Left ventricle myocardium superior (tissue), 1 donor: ENCODE measurements at regions not wholly inside any gene's neighbourhood (a gene's known extent, or its start where the extent isn't known, plus 50 kb on each side); places are given as distances from the start of the nearest gene placed in this dataset.
A peak's percentile ranks its signal among the peaks of the same experiment; 100 is the strongest.

ENCODE experiments used
- ATAC-seq: fragments of 200-7000 bp; cut with Tn5 transposase; one replicate; pipeline ENCODE4 v1.9.1; 2020; ENCODE audit warnings: mild to moderate bottlenecking, moderate library complexity
- DNase-seq: peaks from one replicate; pipeline ENCODE4 v3.0.0-alpha.2; 2020
- intact Hi-C: fragments of 100-400 bp; cut with micrococcal nuclease; formaldehyde crosslinking; loops from one replicate; pipeline ENCODE4 v1.11.0; 2022
- donor health status: DM: no; HTN: yes; CAD: no; lungs with severe emphysema.

DNA sequence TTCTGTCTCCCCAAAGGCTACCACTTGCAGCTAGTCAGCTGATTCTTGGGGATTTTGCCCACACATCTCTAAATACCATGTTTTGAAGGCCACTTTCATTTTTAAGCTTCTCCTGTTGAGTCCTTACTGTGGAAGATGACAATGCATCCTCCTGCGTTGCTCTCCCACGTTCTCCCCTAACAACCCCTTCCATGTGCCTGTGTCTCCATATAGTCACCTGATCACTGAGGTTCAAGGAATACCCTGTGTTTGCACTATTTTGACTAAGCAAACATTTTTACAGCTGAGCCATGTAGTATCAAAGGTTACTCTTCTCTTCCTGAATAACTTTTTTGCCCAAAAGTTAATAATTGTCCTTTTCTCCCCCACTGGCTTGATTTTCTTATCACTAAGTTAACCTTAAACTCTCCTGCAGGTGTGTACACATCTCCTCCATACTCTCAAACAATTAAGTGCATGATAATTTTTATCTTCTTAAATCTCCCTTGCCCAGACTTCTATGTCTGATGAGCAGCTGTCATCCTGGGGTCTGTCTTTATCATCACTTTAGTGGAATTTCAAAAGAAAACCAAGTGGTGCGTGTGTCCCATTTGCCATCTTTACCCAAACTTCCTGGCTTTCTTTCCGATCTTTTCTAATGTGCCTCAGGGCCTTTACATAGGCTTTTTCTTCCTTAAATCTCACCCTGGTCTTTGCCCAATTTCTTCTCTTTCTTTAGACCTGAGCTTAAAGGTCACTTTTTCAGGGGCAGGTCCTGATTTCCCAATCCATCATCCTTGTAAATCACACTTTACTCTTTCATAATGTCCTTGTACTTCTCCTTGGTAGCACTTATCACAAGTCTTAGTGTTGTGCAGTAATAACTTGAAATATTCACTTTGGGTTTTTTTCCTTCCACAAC is 85.2 kb upstream of the SPATS2L start:
- intact Hi-C loops, result loop anchor here (10.0 kb wide), 1 partner anchor 253 kb away; no protein-coding TSS in a partner anchor
- ATAC-seq (no peak), DNase-seq (no peak)

DNA sequence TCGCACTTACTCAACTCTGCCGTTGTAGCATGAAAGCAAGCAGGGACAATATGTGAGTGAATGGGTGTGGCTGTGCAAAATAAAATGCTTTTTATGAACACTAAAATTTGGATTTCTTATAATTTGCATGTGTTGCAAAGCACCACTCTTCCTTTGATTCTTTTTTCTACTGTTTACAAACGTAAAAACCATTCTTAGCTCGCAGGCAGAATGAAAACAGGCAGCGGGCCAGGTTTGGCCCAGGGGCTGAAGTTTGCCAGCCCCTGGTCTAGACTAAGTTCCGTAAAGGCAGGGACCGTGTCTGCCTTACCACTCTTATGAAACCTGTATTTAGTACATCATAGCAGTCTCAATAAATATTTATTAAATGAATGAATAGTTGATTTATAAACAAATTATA is 83.7 kb upstream of the SPATS2L start:
- ATAC-seq (no peak), DNase-seq (no peak)
- intact Hi-C loops, result loop anchor here (10.0 kb wide), 1 partner anchor 252 kb away; no protein-coding TSS in a partner anchor

DNA sequence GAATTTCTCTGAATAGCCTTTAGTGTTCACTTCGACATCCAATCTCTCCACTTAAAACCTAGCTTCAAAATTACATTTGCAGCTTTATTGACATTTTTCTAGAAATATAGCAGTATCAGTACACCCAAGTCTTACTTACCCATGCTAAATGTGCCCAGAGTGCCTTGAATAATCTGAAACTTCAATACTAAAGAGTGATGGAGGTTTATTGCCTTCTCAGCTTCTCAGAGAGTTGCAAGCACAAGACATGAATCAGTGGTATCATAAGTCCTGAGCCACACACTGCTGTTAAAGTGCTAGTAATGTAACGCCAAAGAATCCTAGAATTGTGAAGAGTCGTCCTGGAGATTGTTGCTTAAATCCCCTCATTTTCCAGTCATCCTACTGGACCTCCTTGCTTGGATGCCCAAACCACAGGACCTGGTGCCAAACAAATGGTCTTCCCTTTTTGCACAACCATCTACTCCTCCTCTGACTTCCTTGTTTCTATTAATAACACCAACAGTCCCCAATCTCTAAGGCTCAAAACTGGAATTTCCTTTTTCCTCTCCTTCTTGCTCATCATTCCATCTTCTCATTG is 83.2 kb upstream of the SPATS2L start:
- DNase-seq, result no peak
- ATAC-seq, result no peak
- intact Hi-C loops, result loop anchor here (10.0 kb wide), 1 partner anchor 252 kb away; no protein-coding TSS in a partner anchor

DNA sequence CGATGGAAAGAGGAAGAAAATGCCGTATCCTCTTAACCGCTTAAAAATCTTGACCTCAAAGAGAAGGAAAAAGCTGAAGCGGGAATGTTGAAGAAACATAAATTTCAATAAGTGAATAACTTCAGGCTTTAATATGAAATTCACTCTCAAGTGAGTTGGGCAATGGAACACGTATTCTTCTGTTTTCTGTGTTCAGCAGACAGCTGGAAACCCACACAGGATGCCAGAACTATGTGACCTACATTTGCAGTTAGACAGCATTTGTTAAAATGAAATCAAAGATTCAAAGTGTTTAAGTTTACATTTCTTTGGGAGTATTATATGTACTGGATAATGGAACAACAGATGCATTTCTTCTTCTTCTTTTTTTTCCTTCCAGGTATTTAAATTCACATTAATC is 80.5 kb upstream of the SPATS2L start:
- DNase-seq (no peak), ATAC-seq (peak; percentile 77)
- intact Hi-C loops, result loop anchor here (10.0 kb wide), 1 partner anchor 249 kb away; no protein-coding TSS in a partner anchor

DNA sequence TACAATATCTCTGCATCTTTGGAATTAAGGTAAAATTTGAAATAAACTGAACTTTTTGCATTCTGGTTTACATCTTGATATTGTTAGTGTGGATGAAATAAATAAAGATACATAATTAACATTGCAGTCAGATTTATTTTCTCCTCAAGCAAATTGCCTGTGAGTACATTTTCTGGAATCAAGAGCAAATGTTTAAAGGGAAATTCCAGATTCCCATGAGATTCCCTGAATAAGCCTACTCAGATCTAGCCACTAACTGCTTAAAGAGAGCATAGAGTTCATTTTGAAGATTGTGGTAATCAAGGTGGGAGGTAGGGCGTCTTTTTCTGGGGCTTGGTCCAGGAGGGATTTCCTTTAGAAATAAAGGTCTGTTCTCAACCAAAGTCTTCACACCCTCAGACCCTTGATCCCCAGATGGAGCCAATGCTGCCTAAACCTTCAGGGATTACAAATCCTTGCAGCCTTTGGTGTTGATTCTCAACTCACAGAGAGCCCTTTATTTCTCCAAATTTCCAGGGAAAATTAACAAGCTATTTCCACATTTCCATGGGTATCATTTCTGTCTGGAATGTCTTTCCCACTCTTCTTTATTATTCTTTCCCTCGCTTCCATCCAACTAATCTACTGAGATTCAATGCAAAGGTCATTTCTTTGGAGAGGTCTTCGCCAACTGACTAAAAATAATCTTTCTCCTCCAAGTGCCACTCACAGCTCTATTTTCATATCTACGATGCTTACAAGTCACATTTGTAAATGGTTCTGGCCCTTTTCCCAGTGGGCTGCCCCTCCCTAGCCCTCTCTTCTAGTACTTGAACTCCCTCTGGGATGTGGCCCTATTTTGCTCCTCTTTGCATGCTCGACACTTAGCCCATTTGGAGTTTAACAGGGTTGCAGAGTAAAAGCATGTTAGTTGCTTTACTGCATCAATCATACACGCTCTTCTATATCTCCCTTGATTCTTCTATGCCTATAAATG is 79.8 kb upstream of the SPATS2L start:
- ATAC-seq (peak; percentile 96), DNase-seq (peak; percentile 68)
- intact Hi-C loops, result loop anchor here (10.0 kb wide), 1 partner anchor 248 kb away; no protein-coding TSS in a partner anchor

DNA sequence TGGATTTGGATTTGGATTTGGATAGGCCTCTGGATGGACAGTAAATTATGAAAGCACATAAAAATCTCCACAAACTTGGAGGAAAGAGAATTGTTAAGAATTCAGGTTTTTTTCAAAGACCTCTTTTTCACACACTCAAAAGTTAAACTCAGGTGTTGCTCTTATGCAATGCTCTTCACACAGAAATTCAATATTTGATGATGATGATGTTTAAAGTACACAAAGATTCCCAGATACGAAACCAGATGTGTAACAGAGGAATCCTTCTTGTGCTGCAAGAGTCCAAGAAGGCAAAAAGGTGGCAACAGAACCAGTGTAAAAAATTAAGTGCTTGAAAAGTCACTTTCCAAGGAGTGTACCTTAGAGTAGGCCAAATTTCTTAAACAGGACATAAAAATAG is 75.8 kb upstream of the SPATS2L start:
- intact Hi-C loops, result no loop called here

DNA sequence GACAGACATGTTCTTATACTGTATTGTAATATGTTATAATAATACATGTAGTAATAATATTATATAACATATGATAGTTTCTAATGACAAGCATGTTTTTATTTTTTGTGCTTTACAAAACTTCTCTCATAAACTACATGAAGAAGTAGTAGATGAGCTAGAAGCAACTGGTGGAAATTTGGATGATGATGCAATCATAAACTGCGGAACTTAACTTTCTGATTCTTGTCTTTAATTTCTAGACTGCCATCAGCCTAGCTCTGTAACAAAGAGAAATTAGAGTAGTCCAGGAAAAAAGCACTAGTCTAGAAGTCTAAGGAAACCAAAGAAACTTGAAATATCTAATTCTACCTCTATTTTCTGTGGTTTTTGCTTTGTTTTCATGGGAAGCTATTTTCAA is 71.0 kb upstream of the SPATS2L start:
- no peak for DNase-seq
- ATAC-seq, result no peak
- intact Hi-C loops, result no loop called here

More for the DNA sequence above, 75.8 kb upstream of the SPATS2L start:
- DNase-seq (no peak), ATAC-seq (no peak)

DNA sequence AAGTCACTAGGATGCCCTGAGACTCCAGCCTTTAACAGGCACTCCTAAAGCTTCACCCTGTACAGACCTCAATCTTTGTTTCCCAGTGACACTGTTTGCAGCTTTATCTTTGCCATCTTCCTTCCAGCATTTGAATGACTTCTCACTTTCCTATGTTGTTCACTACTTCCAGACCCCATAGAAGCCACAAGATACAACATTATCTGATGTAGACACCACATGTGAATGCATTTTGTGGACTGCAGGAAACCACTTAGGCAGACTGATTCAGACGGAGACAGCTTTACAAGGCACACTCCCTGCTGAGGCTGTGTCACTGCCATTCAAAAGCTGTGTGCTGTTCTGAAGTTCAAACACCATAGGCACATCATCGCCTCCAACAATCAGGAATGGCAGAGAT is 67.3 kb upstream of the SPATS2L start:
- ATAC-seq (no peak), DNase-seq (no peak)
- intact Hi-C loops, result no loop called here

DNA sequence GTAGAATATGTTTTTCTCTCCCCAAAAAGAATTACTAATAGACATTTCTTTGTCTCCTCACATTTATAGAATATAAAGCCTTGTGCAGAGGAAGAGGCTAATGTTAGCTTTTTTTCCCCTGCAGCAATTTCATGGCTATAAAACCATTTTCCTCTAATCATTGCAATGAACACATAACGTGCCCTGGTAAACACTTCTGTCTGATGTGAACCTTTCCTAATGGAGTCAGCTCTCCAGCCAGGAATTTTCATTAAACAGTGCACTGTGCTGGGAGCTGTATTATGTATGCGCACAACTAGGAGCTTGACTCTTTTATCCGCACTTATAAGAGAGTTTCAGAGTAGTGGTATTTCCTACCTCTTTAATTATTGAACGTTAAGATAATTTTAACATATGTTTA is 63.9 kb upstream of the SPATS2L start:
- intact Hi-C loops, result no loop called here
- ATAC-seq (no peak), DNase-seq (no peak)

DNA sequence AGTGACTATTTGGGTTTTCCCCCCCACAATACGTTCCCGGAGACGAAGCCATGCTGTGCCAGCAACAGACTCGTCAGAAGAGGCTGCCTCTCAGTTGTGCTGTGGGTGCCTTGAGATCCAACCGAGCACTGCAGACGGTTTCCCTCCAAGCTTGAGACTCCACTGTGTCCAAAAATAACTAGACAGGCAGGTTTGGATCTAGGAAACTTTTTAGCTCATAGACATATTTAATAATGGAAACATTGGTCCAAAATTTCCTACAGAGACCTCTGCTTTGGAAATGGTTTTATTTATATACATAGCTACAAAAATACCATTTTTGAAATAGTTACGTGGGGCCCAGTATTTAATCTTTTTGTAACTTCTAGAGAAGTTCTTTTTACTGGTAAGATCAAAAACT is 63.1 kb upstream of the SPATS2L start:
- intact Hi-C loops, result no loop called here
- no peak for DNase-seq
- no peak for ATAC-seq

DNA sequence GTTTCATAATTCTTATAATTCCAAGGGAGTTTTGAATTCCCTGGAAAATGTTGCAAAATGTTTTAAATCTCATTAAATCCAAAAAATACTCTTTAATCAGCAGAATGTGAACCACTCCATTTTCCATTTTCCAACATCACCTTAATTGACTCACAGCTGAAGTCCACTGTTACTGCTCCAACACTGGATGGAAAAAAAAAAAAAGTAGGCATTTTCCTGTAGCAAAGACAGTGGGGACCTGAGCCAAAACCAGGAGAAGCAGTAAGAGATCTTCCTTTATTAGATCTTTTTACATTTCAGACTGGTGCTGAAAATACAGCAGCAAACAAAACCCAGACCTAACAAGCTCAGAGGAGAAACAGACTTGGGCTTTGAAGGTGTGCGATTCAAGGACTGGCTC is 62.4 kb upstream of the SPATS2L start:
- intact Hi-C loops, result no loop called here
- ATAC-seq, result no peak

DNA sequence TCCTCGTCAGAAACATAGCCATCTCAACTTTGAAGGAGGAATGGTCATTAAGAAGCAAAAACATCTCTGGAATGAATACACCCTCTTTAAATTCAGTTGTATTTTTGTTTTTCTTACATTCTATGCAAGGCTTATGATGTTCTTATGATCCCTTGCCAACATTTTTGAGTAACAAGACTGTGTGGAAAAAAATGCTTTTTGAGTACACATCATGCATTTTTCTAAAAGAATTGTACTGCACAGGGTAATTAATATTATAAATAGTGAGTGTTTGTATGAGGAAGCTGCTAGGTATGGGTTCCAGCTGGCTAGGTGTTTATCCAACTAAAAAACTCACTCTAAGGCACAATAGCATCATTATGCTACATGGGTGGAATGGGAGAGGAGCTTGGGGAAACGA is 59.0 kb upstream of the SPATS2L start:
- ATAC-seq, result no peak
- no peak for DNase-seq
- intact Hi-C loops, result no loop called here

More for the DNA sequence above, 62.4 kb upstream of the SPATS2L start:
- DNase-seq, result no peak

DNA sequence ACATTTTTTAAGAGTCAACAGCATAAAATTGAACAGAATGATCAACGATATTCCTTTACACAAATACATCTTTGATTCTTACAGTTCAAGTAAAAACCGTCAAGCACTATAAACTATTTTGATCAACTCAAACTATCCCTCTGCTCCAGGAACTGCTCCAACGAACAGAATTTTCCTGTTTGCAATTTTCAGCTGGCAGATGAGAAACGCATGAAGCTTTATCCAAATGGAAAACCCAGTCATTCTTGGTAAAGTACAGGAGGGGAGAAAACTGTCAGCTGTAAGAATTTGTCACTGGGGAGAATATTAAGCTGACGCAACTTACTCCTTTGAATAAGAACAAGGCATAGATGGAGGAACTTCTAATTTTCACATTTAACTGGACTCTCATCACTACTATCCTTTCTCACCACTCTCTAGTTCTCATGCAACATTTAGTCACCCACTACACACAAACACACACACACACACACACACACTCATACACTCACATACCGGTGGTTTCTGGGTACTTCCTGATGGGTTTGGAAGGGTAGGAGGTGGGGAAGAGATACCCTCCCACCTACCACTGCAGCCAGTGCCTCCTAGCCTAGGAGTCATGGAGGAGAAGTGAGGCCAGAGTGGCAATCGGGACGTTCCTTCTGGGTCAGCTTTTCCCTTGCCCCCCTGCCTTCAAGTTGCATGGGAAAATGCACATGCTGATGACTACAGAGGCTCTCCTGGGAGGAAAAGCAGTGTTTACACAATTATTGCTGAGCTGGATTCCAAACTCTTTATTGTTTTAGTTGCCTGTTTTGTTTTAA is 54.0 kb upstream of the SPATS2L start:
- ATAC-seq (peak; percentile 72), DNase-seq (no peak)
- intact Hi-C loops, result no loop called here

DNA sequence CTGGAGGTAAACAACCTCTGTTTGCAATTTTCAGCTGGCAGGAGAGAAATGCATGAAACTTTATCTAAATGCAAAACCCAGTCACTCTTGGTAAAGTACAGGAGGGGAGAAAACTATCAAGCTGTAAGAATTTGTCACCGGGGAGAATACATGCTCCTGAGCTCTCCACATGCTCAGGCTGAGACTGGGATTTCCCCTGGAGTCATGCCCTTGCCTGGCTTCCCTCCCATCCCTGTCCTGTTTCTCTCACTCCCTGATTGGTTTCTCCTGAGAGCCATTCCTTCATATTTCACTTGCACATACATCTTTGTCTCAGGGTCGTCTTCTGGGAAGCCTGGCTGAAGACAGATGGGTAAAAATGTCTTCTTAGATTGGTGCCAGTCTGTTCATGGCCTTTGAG is 52.9 kb upstream of the SPATS2L start:
- DNase-seq (peak; percentile 29), ATAC-seq (peak; percentile 58)
- intact Hi-C loops, result no loop called here

DNA sequence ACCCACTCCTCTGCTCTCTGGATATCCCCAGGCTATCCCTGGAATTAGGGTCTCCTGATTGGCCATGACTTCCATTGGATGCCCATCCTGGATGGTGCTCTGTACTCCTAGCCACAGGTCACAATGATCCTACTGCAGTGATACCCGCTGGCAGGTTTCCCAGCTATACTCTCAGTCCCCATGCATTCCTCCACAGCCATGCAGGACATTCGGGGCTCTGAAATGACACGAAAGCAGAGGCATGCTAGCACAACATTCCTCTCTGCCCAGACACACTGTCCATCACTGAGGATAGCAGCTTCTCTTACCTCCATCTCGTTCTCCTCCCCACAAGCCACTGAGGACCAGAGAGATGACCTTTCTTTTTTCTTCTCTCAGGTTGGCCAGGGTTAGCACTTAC is 51.7 kb upstream of the SPATS2L start:
- ATAC-seq (no peak), DNase-seq (no peak)
- intact Hi-C loops, result no loop called here

DNA sequence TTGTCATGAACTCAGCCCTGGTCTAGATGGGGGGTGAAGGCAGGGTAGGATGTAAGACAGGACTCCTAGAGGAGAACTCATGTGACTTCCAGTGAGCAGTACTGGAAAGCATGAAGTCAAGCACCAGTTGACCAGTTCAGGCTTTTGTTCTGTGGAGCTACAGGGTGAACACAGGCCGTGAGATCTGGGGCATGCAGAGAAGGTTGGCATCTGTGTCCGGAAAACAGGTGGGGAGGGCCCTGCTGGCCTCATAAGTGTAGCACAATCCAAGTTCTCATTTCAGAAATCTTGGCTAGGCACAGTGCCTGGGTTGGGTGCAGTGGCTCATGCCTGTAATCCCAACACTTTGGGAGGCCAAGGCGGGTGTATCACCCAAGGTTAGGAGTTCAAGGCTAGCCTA is 50.9 kb upstream of the SPATS2L start:
- no peak for DNase-seq
- no peak for ATAC-seq
- intact Hi-C loops, result no loop called here
